ENCODE measurements at regions not wholly inside any gene's neighbourhood (a gene's known extent, or its start where the extent isn't known, plus 50 kb on each side); places are given as distances from the start of the nearest gene placed in this dataset.

GRCh38 chr1:68827261-68827660, 330.4 kb upstream of the DEPDC1 start:
- Histone ChIP-seq H3K9ac (ENCODE audit: extremely low read depth, low read length, poor library complexity, severe bottlenecking) (no peak overlapping the region), H3K36me3 (ENCODE audit: control insufficient read depth, insufficient read depth, low read length) (no peaks in the 10 kb centered on the region), H3K27ac (ENCODE audit: low read depth, low read length) (no peak overlapping the region), H3K4me3 (ENCODE audit: low read length) (no peak overlapping the region), H3K27me3 (ENCODE audit: control insufficient read depth, insufficient read depth, low read length, poor library complexity, severe bottlenecking) (no peaks in the 10 kb centered on the region), H3K9me3 (ENCODE audit: control insufficient read depth, low read length) (peaks cover 24% of the 10 kb centered on the region), H3K4me1 (ENCODE audit: control insufficient read depth, insufficient read depth, low read length) (no peaks in the 10 kb centered on the region)
- Mint-ChIP-seq H3K27ac (no peak overlapping the region), H3K9me3 (peaks cover 12% of the 10 kb centered on the region), H3K4me1 (no peaks in the 10 kb centered on the region), H3K4me3 (no peak overlapping the region), H3K27me3 (ENCODE audit: insufficient read depth) (no peaks in the 10 kb centered on the region), H3K36me3 (ENCODE audit: low read depth) (no peaks in the 10 kb centered on the region)
- TF ChIP-seq CTCF (conservative IDR thresholded peaks at IDR 0.05), result no peak
- DNase-seq, result no peak
- whole genome bisulfite sequencing, 2 experiments (ENCODE audit: insufficient coverage in 1 of 2, insufficient read length in 1 of 2), result 88 to 93% methylated on average over 2 of the region's 2 CpGs

GRCh38 chr1:68828013-68828412, 331.1 kb upstream of the DEPDC1 start:
- Mint-ChIP-seq H3K4me1 (no peaks in the 10 kb centered on the region), H3K27ac (no peak overlapping the region), H3K9me3 (peaks cover 12% of the 10 kb centered on the region), H3K27me3 (ENCODE audit: insufficient read depth) (no peaks in the 10 kb centered on the region), H3K36me3 (ENCODE audit: low read depth) (no peaks in the 10 kb centered on the region), H3K4me3 (no peak overlapping the region)
- H3K9ac ChIP-seq (ENCODE audit: extremely low read depth, low read length, poor library complexity, severe bottlenecking), result no peak overlapping the region
- H3K9me3 ChIP-seq (ENCODE audit: control insufficient read depth, low read length), result peaks cover 24% of the 10 kb centered on the region
- H3K27ac ChIP-seq (ENCODE audit: low read depth, low read length), result no peak overlapping the region
- no peak overlapping the region for H3K4me3 ChIP-seq (ENCODE audit: low read length)
- TF ChIP-seq CTCF (conservative IDR thresholded peaks at IDR 0.05), result no peak
- WGBS, 2 experiments (ENCODE audit: insufficient coverage in 1 of 2, insufficient read length in 1 of 2), result 92 to 96% methylated on average over 2 to 3 of the region's 3 CpGs
- H3K27me3 ChIP-seq (ENCODE audit: control insufficient read depth, insufficient read depth, low read length, poor library complexity, severe bottlenecking), result no peaks in the 10 kb centered on the region
- no peaks in the 10 kb centered on the region for H3K36me3 ChIP-seq (ENCODE audit: control insufficient read depth, insufficient read depth, low read length)
- no peak for DNase-seq
- H3K4me1 ChIP-seq (ENCODE audit: control insufficient read depth, insufficient read depth, low read length), result no peaks in the 10 kb centered on the region

DNA sequence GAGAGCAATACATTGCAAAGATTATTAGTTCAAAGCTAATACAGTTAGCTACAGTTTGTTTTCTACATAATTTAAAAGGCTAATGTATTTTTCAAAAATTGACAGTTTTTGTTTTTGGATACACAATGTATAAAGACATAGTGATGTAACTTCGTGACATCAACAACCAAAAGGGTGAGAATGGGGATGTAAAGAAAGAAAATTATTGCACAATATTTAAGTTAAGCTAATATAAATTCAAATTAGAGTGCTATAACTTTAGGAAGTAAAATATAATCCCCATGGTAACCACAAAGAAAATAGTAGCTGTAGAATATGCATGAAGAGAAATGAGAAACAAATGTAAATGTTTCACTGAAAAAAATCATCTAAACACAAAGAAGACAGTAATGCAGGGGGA, 334.4 kb upstream of the DEPDC1 start:
- no peak for DNase-seq
- Mint-ChIP-seq H3K36me3 (ENCODE audit: low read depth) (no peaks in the 10 kb centered on the region), H3K27ac (no peak overlapping the region), H3K4me3 (no peak overlapping the region), H3K9me3 (peaks cover 12% of the 10 kb centered on the region), H3K4me1 (no peaks in the 10 kb centered on the region), H3K27me3 (ENCODE audit: insufficient read depth) (no peaks in the 10 kb centered on the region)
- Histone ChIP-seq H3K4me3 (ENCODE audit: low read length) (no peak overlapping the region), H3K27me3 (ENCODE audit: control insufficient read depth, insufficient read depth, low read length, poor library complexity, severe bottlenecking) (no peaks in the 10 kb centered on the region), H3K9ac (ENCODE audit: extremely low read depth, low read length, poor library complexity, severe bottlenecking) (no peak overlapping the region), H3K36me3 (ENCODE audit: control insufficient read depth, insufficient read depth, low read length) (no peaks in the 10 kb centered on the region), H3K27ac (ENCODE audit: low read depth, low read length) (no peak overlapping the region), H3K4me1 (ENCODE audit: control insufficient read depth, insufficient read depth, low read length) (no peaks in the 10 kb centered on the region), H3K9me3 (ENCODE audit: control insufficient read depth, low read length) (peaks cover 24% of the 10 kb centered on the region)
- 0% methylated on average over 1 of the region's 1 CpG; no CpG with 5 or more reads in 1 of the 2 experiments for WGBS, 2 experiments (ENCODE audit: insufficient coverage in 1 of 2, insufficient read length in 1 of 2)
- no peak for TF ChIP-seq CTCF (conservative IDR thresholded peaks at IDR 0.05)

Measured in endodermal cell (in vitro differentiated cells).